IMR-90 (cell line): ENCODE measurements at regions not wholly inside any gene's neighbourhood (a gene's known extent, or its start where the extent isn't known, plus 50 kb on each side); places are given as distances from the start of the nearest gene placed in this dataset.

ENCODE experiments used
- ATAC-seq: fragments of 200-7000 bp; cut with Tn5 transposase; 2 replicates; pipeline ENCODE4 v1.9.1; 2020; ENCODE audit warnings: low read depth, mild to moderate bottlenecking, moderate library complexity
- BruUV-seq: library from RNA; stranded (reverse); fragments of 400-500 nt; replicated peaks from 2 replicates; lab custom pipeline; 2021; lab: Mats Ljungman, UMichigan
- CTCF ChIA-PET: fragments of 300-600 bp; formaldehyde crosslinking; extraction: SDS; loops from one replicate; lab custom pipeline; 2021; ENCODE audit warnings: antibody characterized with exemption; lab: Yijun Ruan, JAX
- POLR2A ChIA-PET: fragments of 300-600 bp; sonication (Branson Sonifier 250); formaldehyde crosslinking; loops from one replicate; lab custom pipeline; 2022; ENCODE audit warnings: antibody characterized with exemption; ENCODE audit not compliant: unreplicated experiment; lab: Charles Lee
- DNase-seq: peaks from one replicate; pipeline ENCODE4 v3.0.0; 2013
- H2AFZ ChIP-seq: replicated peaks from 2 replicates; pipeline ENCODE3; 2013; ENCODE audit warnings: low read length, mild to moderate bottlenecking; ENCODE audit not compliant: poor library complexity
- H2AK5ac ChIP-seq: 2 replicates; pipeline ENCODE4 v1.6.1; 2013; ENCODE audit warnings: low read depth, low read length, inconsistent platforms
- H2AK9ac ChIP-seq: replicated peaks from 2 replicates; pipeline ENCODE3; 2013; ENCODE audit warnings: mild to moderate bottlenecking, low read depth, low read length, moderate library complexity; ENCODE audit not compliant: poor library complexity
- H2BK120ac ChIP-seq: 2 replicates; pipeline ENCODE4 v1.6.1; 2013; ENCODE audit warnings: low read depth, low read length, inconsistent platforms
- H2BK15ac ChIP-seq: 3 replicates; pipeline ENCODE4 v1.6.1; 2013; ENCODE audit warnings: low read depth, low read length, inconsistent platforms
- H2BK20ac ChIP-seq: 2 replicates; pipeline ENCODE4 v1.6.1; 2013; ENCODE audit warnings: low read depth, mild to moderate bottlenecking, inconsistent platforms, low read length, moderate library complexity
- H2BK5ac ChIP-seq: 2 replicates; pipeline ENCODE4 v1.6.1; 2013; ENCODE audit warnings: mild to moderate bottlenecking, low read depth, low read length, inconsistent platforms; ENCODE audit not compliant: poor library complexity, severe bottlenecking
- H3K14ac ChIP-seq: replicated peaks from 2 replicates; pipeline ENCODE4 v1.6.1; 2013; ENCODE audit warnings: low read depth, low read length, inconsistent platforms
- H3K18ac ChIP-seq: 2 replicates; pipeline ENCODE4 v1.6.1; 2013; ENCODE audit warnings: low read depth, low read length, control low read depth
- H3K23ac ChIP-seq: 2 replicates; pipeline ENCODE4 v1.6.1; 2013; ENCODE audit warnings: low read depth, low read length, inconsistent platforms
- H3K27ac ChIP-seq: 2 replicates; pipeline ENCODE4 v1.5.1; 2013; ENCODE audit warnings: mild to moderate bottlenecking, control low read depth, low read length; ENCODE audit not compliant: insufficient read depth
- H3K27me3 ChIP-seq: 2 replicates; pipeline ENCODE4 v1.6.1; 2013; ENCODE audit warnings: low read length; ENCODE audit not compliant: control insufficient read depth, insufficient read depth
- H3K36me3 ChIP-seq: 2 replicates; pipeline ENCODE4 v1.6.1; 2013; ENCODE audit warnings: low read length, mixed read lengths; ENCODE audit not compliant: control insufficient read depth, insufficient read depth
- H3K4ac ChIP-seq: 2 replicates; pipeline ENCODE4 v1.6.1; 2013; ENCODE audit warnings: low read depth, low read length, inconsistent platforms
- H3K4me1 ChIP-seq: 2 replicates; pipeline ENCODE4 v1.6.1; 2013; ENCODE audit warnings: low read length, mixed read lengths; ENCODE audit not compliant: control insufficient read depth, insufficient read depth
- H3K4me2 ChIP-seq: 2 replicates; pipeline ENCODE4 v1.6.1; 2013; ENCODE audit warnings: low read depth, mild to moderate bottlenecking, control low read depth, low read length, moderate library complexity
- H3K4me3 ChIP-seq: 2 replicates; pipeline ENCODE4 v1.5.1; 2013; ENCODE audit warnings: low read depth, mild to moderate bottlenecking, control low read depth, low read length, moderate library complexity; ENCODE audit not compliant: insufficient read depth
- H3K56ac ChIP-seq: 2 replicates; pipeline ENCODE4 v1.6.1; 2013; ENCODE audit warnings: low read length, inconsistent platforms; ENCODE audit not compliant: insufficient read depth; ENCODE audit errors: extremely low read depth
- H3K79me1 ChIP-seq, 2 experiments: 2 replicates each; pipeline ENCODE4 v1.6.1; 2013; ENCODE audit warnings: low read length in 2 of 2, inconsistent platforms in 1 of 2, low read depth in 1 of 2
- H3K9ac ChIP-seq: 2 replicates; pipeline ENCODE4 v1.6.1; 2013; ENCODE audit warnings: low read depth, low read length, control low read depth
- H3K9me1 ChIP-seq: 2 replicates; pipeline ENCODE4 v1.6.1; 2013; ENCODE audit warnings: low read length, inconsistent platforms; ENCODE audit not compliant: insufficient read depth
- H3K9me3 ChIP-seq: 2 replicates; pipeline ENCODE4 v1.6.1; 2013; ENCODE audit warnings: low read length; ENCODE audit not compliant: control insufficient read depth, insufficient read depth
- H4K20me1 ChIP-seq: 2 replicates; pipeline ENCODE4 v1.6.1; 2013; ENCODE audit warnings: low read length, inconsistent platforms; ENCODE audit not compliant: insufficient read depth
- H4K5ac ChIP-seq: 2 replicates; pipeline ENCODE4 v1.6.1; 2013; ENCODE audit warnings: mild to moderate bottlenecking, low read depth, low read length, control low read depth
- H4K8ac ChIP-seq, 2 experiments: 2 replicates each; pipeline ENCODE4 v1.6.1; 2013; ENCODE audit warnings: low read depth in 2 of 2, low read length in 2 of 2, control low read depth in 1 of 2, inconsistent platforms in 1 of 2
- H4K91ac ChIP-seq: 2 replicates; pipeline ENCODE4 v1.6.1; 2013; ENCODE audit warnings: low read depth, low read length, inconsistent platforms; ENCODE audit not compliant: insufficient read depth
- BHLHE40 ChIP-seq: fragments of 150-350 bp; IDR thresholded peaks from 2 replicates; pipeline ENCODE4 v1.6.1; 2016; ENCODE audit warnings: mild to moderate bottlenecking, low read depth, low read length
- CEBPB ChIP-seq: IDR thresholded peaks from 2 replicates; pipeline ENCODE4 v1.6.1; 2012; ENCODE audit warnings: low read depth, low read length, improper control_type of control experiment
- CHD1 ChIP-seq: IDR thresholded peaks from 2 replicates; pipeline ENCODE4 v1.6.1; 2012; ENCODE audit warnings: low read depth, low read length, improper control_type of control experiment
- CTCF ChIP-seq: conservative IDR thresholded peaks from 2 replicates; pipeline ENCODE4 v1.5.1; 2012; ENCODE audit warnings: mild to moderate bottlenecking, low read depth, low read length, improper control_type of control experiment
- ELK1 ChIP-seq: fragments of 150-350 bp; IDR thresholded peaks from 2 replicates; pipeline ENCODE4 v1.6.1; 2016; ENCODE audit warnings: low read depth, mild to moderate bottlenecking, low read length, moderate library complexity, borderline replicate concordance
- FOS ChIP-seq: fragments of 150-350 bp; IDR thresholded peaks from 2 replicates; pipeline ENCODE4 v1.6.1; 2016; ENCODE audit warnings: low read depth, low read length
- MAFK ChIP-seq: IDR thresholded peaks from 2 replicates; pipeline ENCODE4 v1.6.1; 2012; ENCODE audit warnings: low read depth, low read length, improper control_type of control experiment
- MAZ ChIP-seq: IDR thresholded peaks from 2 replicates; pipeline ENCODE4 v1.6.1; 2012; ENCODE audit warnings: low read depth, mild to moderate bottlenecking, low read length, improper control_type of control experiment, moderate library complexity, borderline replicate concordance
- MXI1 ChIP-seq: IDR thresholded peaks from 2 replicates; pipeline ENCODE4 v1.6.1; 2012; ENCODE audit warnings: low read depth, mild to moderate bottlenecking, low read length, moderate library complexity, borderline replicate concordance
- NFE2L2 ChIP-seq: fragments of 150-350 bp; IDR thresholded peaks from 2 replicates; pipeline ENCODE4 v1.6.1; 2016; ENCODE audit warnings: low read depth, mild to moderate bottlenecking, low read length
- POLR2A ChIP-seq: IDR thresholded peaks from 2 replicates; pipeline ENCODE4 v1.6.1; 2012; ENCODE audit warnings: mild to moderate bottlenecking, low read depth, low read length
- RAD21 ChIP-seq: IDR thresholded peaks from 2 replicates; pipeline ENCODE4 v1.6.1; 2012; ENCODE audit warnings: low read length, improper control_type of control experiment
- RCOR1 ChIP-seq: IDR thresholded peaks from 2 replicates; pipeline ENCODE4 v1.6.1; 2012; ENCODE audit warnings: mild to moderate bottlenecking, low read length, improper control_type of control experiment; ENCODE audit not compliant: insufficient replicate concordance
- RFX5 ChIP-seq: IDR thresholded peaks from 2 replicates; pipeline ENCODE4 v1.8.0; 2012; ENCODE audit warnings: low read depth, mild to moderate bottlenecking, low read length, moderate library complexity
- SMC3 ChIP-seq: fragments of 150-350 bp; IDR thresholded peaks from 2 replicates; pipeline ENCODE4 v1.6.1; 2016; ENCODE audit warnings: low read depth, mild to moderate bottlenecking, antibody characterized with exemption, low read length, moderate library complexity
- USF2 ChIP-seq: fragments of 150-350 bp; IDR thresholded peaks from 2 replicates; pipeline ENCODE4 v1.6.1; 2017; ENCODE audit warnings: mild to moderate bottlenecking, antibody characterized with exemption, low read length, low read depth
- WGBS, 2 experiments: methylation state at CpG; one replicate each; pipeline versions ENCODE4 v1.1.5 to v1.1.7; 2013; ENCODE audit warnings: missing lambda C conversion rate in 2 of 2; ENCODE audit not compliant: insufficient read length in 1 of 2; ENCODE audit errors: extremely low coverage in 2 of 2; 5-methylcytosine and 5-hydroxymethylcytosine counted together
- dilution Hi-C: fragments of 300-500 bp; cut with HindIII; formaldehyde crosslinking; loops from one replicate; pipeline ENCODE4 v1.14.3; 2018; ENCODE audit warnings: low sequenced_read_pairs; ENCODE audit not compliant: unreplicated experiment
- in situ Hi-C: fragments of 300-500 bp; cut with MboI; formaldehyde crosslinking; loops from 3 replicates; pipeline ENCODE4 v1.14.3; 2019; ENCODE audit warnings: low sequenced_read_pairs, inconsistent platforms, mixed read lengths
- intact Hi-C: fragments of 100-400 bp; cut with micrococcal nuclease; formaldehyde crosslinking; loops from 2 replicates; pipeline ENCODE4 v1.10.0; 2022

- Histone ChIP-seq H4K91ac (no peak overlapping the region), H3K4me3 (no peak overlapping the region), H2AFZ (no peak overlapping the region), H2BK120ac (no peak overlapping the region), H3K18ac (no peak overlapping the region), H4K5ac (no peak overlapping the region), H3K14ac (no peak overlapping the region), H3K4me2 (no peak overlapping the region), H3K4me1 (no peaks in the 10 kb centered on the region), H3K9me3 (no peaks in the 10 kb centered on the region), H3K56ac (no peak overlapping the region), H3K23ac (no peak overlapping the region), H2BK5ac (no peak overlapping the region), H2BK20ac (no peak overlapping the region), H3K27ac (no peak overlapping the region), H3K36me3 (no peaks in the 10 kb centered on the region), H3K79me1 (no peaks in the 10 kb centered on the region), H4K20me1 (no peaks in the 10 kb centered on the region), H2AK5ac (no peak overlapping the region), H4K8ac (no peak overlapping the region), H3K4ac (no peak overlapping the region), H3K9me1 (0 out of 2 replicates have a peak, but pooled peaks cover 2% of the 10 kb centered on the region), H3K9ac (no peak overlapping the region), H2BK15ac (no peak overlapping the region), H3K27me3 (no peaks in the 10 kb centered on the region), H2AK9ac (no peak overlapping the region)
- ChIA-PET POLR2A (no interaction called here), CTCF (no interaction called here)
- in situ Hi-C loops (no loop called here), dilution Hi-C loops (no loop called here), intact Hi-C loops (no loop called here)
- WGBS, 2 experiments, result no CpG with 5 or more reads among the region's 4 CpGs
- no peak for DNase-seq
- BruUV-seq, result no TSS peak
- ATAC-seq, result no peak
- no peak for TF ChIP-seq RCOR1
- no peak for TF ChIP-seq SMC3
- no peak for TF ChIP-seq MXI1
- no peak for TF ChIP-seq RFX5
- TF ChIP-seq CTCF, result no peak
- TF ChIP-seq FOS, result no peak
- TF ChIP-seq MAFK, result no peak
- no peak for TF ChIP-seq USF2
- no peak for TF ChIP-seq CEBPB
- TF ChIP-seq CHD1, result no peak
- TF ChIP-seq ELK1, result no peak
- no peak for TF ChIP-seq BHLHE40
- TF ChIP-seq NFE2L2, result no peak
- no peak for TF ChIP-seq RAD21
- no peak for TF ChIP-seq POLR2A
- no peak for TF ChIP-seq MAZ
These were observed 71.6 kb downstream of the NENF start for GRCh38 chr1:212504171-212504803.
